ENCODE measurements at regions not wholly inside any gene's neighbourhood (a gene's known extent, or its start where the extent isn't known, plus 50 kb on each side); places are given as distances from the start of the nearest gene placed in this dataset.
A peak's percentile ranks its signal among the peaks of the same experiment; 100 is the strongest.

GRCh38 chr3:181250714-181251113 lies 261.2 kb upstream of the DNAJC19 start:
- no peaks in the 10 kb centered on the region for H3K9me3 ChIP-seq (ENCODE audit: insufficient read depth in 2 of 2, low read depth in 1 of 2, low read length in 1 of 2)
- H2BK5ac ChIP-seq (ENCODE audit: low read depth, low read length): no peak overlapping the region
- H3K23ac ChIP-seq (ENCODE audit: insufficient read length): no peak overlapping the region
- peaks cover 0 to 1% (median 0%) of the 10 kb centered on the region in 4 experiments; a peak in 1 of 7 replicates for H3K27me3 ChIP-seq (replicated peaks in 1 of 4; ENCODE audit: control insufficient read depth in 3 of 4, extremely low read depth in 1 of 4, insufficient read depth in 3 of 4, low read length in 3 of 4)
- H3K56ac ChIP-seq (replicated peaks; ENCODE audit: insufficient read length, low read depth, low read length): no peak overlapping the region
- DNase-seq (ENCODE audit: low read depth in 1 of 2, low spot score in 2 of 2): no peak
- H2BK15ac ChIP-seq (ENCODE audit: low read length): no peak overlapping the region
- H4K8ac ChIP-seq (ENCODE audit: extremely low read depth, insufficient read depth, low read length): no peak overlapping the region
- H3K4ac ChIP-seq (replicated peaks; ENCODE audit: insufficient read length, low read depth, low read length): no peak overlapping the region
- no peak overlapping the region for H2BK12ac ChIP-seq (ENCODE audit: low read depth, low read length)
- no peak overlapping the region for H4K5ac ChIP-seq (ENCODE audit: insufficient read length, low read depth, low read length)
- H3K23me2 ChIP-seq (ENCODE audit: low read depth, low read length): no peaks in the 10 kb centered on the region
- H2BK20ac ChIP-seq (ENCODE audit: low read length): no peak overlapping the region
- no peak for FAIRE-seq
- H4K91ac ChIP-seq (replicated peaks; ENCODE audit: insufficient read length, low read length): no peak overlapping the region
- no peak overlapping the region; the same call in 1 of the 2 replicates for H3K27ac ChIP-seq (ENCODE audit: low read depth, low read length)
- 88% methylated on average over 3 of the region's 3 CpGs; no CpG with 5 or more reads in 1 of the 2 experiments for WGBS, 2 experiments (ENCODE audit: extremely low coverage in 1 of 2, insufficient coverage in 1 of 2, insufficient read length in 1 of 2, insufficient replicate concordance in 2 of 2, low coverage in 1 of 2, low lambda C conversion rate in 2 of 2, missing lambda C conversion rate in 1 of 2)
- H3K36me3 ChIP-seq (ENCODE audit: control insufficient read depth in 2 of 4, insufficient read depth in 4 of 4, low read length in 3 of 4): no peaks in the 10 kb centered on the region
- ChIA-PET CTCF (ENCODE audit: partially characterized antibody) (interaction anchor here (1.4 kb wide), 1 partner anchor 41 kb away, joined by 5 read pairs; no protein-coding TSS in a partner anchor), POLR2A (ENCODE audit: partially characterized antibody) (no interaction called here)
- no peak overlapping the region; a peak in 1 of 4 replicates for H3K4me2 ChIP-seq (ENCODE audit: insufficient read depth in 1 of 2, low read depth in 2 of 2, low read length in 2 of 2)
- no peaks in the 10 kb centered on the region for H3K79me1 ChIP-seq (ENCODE audit: low read depth, low read length)
- H3K14ac ChIP-seq (ENCODE audit: insufficient read length): no peak overlapping the region
- no peak overlapping the region for H3K4me3 ChIP-seq (ENCODE audit: extremely low read depth in 1 of 4, insufficient read depth in 2 of 4, low read depth in 3 of 4, low read length in 4 of 4)
- no peak overlapping the region for H2BK120ac ChIP-seq (replicated peaks; ENCODE audit: low read depth, low read length)
- H2AK5ac ChIP-seq (ENCODE audit: low read depth, low read length): no peak overlapping the region
- H3K79me2 ChIP-seq (ENCODE audit: control insufficient read depth in 1 of 2, insufficient read depth in 2 of 2, low read length in 2 of 2): no peaks in the 10 kb centered on the region
- no peaks in the 10 kb centered on the region for H4K20me1 ChIP-seq (replicated peaks in 1 of 2; ENCODE audit: control insufficient read depth in 1 of 2, insufficient read depth in 2 of 2, low read length in 2 of 2)
- no peak overlapping the region for H3K9ac ChIP-seq (replicated peaks in 1 of 4; ENCODE audit: extremely low read depth in 1 of 4, low read depth in 3 of 4, low read length in 3 of 4)
- peak overlapping the region; percentile 87; the same call in 1 of the 2 replicates for H2AFZ ChIP-seq (ENCODE audit: low read length)
- H3K18ac ChIP-seq (ENCODE audit: extremely low read depth, low read length): no peak overlapping the region
- TF ChIP-seq EP300 (IDR thresholded peaks at IDR 0.05; ENCODE audit: borderline replicate concordance in 1 of 2, low read depth in 2 of 2, low read length in 2 of 2) (no peak), RXRA (IDR thresholded peaks at IDR 0.05; ENCODE audit: insufficient read depth, low read depth, low read length) (no peak), FOSL1 (IDR thresholded peaks at IDR 0.05; ENCODE audit: insufficient read depth, low read depth, low read length) (no peak), SP4 (IDR thresholded peaks at IDR 0.05; ENCODE audit: low read length) (no peak), ZNF274 (IDR thresholded peaks at IDR 0.05; ENCODE audit: borderline replicate concordance, extremely low read depth, low read length) (no peak), HDAC6 (IDR thresholded peaks at IDR 0.05; ENCODE audit: low read depth, low read length) (no peak), TAF7 (optimal IDR thresholded peaks at IDR 0.05; ENCODE audit: borderline replicate concordance, low read depth, low read length) (no peak), JUND (IDR thresholded peaks at IDR 0.05; ENCODE audit: low read length) (no peak), HDAC2 (IDR thresholded peaks at IDR 0.05; ENCODE audit: borderline replicate concordance in 1 of 2, low read depth in 2 of 2, low read length in 2 of 2) (no peak)
- H3K4me1 ChIP-seq (replicated peaks in 1 of 4; ENCODE audit: control insufficient read depth in 3 of 4, insufficient read depth in 4 of 4, low read length in 3 of 4): peaks cover 0 to 5% (median 4%) of the 10 kb centered on the region in 4 experiments; a peak in 4 of 7 replicates
